HG03064 (cell line): ENCODE measurements at regions not wholly inside any gene's neighbourhood (a gene's known extent, or its start where the extent isn't known, plus 50 kb on each side); places are given as distances from the start of the nearest gene placed in this dataset.

ENCODE experiments used
- ATAC-seq: cut with Tn5 transposase; IDR thresholded peaks from one replicate; pipeline ENCODE4 v1.9.1; 2021; ENCODE audit warnings: low read depth; ENCODE audit not compliant: unreplicated experiment

DNA sequence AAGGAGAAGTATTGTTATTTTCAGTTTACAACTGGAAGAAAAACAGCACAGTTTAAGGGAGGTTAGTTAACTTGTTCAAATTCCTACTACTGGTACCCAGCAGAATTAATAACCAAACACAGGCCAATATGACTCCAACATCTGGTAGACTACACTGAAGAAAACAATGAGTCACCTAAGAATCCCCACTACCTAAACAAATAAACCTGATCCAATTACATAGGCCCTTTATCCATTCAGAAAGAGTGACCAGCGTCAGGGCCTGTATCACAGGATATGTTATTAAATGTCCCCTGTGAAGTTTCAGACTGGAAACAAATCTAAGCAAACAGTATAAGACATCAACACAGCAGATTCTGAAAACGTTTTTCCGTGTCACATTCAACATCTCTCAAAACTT lies 492.5 kb upstream of the INTU start:
- ATAC-seq = no peak

DNA sequence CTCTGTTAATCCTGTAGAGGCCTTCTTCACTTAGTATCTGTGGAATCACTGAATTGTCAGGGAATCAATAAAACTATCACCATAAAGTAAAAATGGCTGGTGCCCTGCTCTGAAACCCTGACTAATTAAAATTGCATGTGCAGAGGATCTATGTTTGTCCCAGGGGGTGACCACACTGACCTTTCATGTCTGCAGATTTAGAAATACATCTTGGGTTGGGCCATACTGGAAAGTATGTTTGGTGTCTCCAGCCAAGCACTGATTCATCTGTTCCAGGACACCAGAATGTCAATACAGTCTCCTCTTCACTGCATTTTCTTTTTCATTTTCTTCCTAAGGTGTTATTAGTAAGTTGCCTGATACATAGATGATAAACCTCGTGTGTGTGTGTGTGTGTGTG lies 490.9 kb upstream of the INTU start:
- no peak for ATAC-seq

DNA sequence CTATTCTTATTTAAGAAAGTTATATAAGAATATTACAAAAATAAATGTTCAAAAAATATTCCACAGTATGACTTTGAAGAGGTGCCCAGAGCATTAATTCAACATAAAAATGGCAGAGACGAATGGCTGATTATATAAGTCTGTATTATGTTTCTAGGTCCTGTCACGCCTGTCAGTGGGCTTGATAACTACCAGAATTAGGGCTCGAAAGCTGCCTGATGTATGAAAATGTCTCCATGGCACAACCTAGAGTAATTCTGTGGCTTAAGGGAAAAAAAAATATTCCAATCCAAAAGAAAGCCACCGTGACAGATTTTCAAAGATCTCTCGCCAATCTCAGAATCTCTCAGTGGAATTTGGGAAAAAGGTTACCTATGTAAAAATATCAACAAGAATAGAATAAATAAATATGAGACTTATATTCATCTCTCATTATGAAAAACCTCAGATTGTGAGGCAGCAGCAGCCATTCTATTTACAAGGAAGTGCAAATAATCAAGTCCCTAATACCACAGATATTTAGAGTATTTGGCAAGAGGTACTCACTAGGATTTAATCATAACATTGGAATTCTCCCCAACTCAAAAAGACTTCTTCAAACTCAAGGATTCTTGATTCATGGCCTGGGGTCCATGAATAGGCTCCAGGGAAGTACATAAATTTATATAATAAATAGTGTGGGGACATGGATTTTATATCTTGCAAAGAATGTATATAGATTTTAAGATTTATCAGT lies 489.1 kb upstream of the INTU start:
- ATAC-seq = no peak

DNA sequence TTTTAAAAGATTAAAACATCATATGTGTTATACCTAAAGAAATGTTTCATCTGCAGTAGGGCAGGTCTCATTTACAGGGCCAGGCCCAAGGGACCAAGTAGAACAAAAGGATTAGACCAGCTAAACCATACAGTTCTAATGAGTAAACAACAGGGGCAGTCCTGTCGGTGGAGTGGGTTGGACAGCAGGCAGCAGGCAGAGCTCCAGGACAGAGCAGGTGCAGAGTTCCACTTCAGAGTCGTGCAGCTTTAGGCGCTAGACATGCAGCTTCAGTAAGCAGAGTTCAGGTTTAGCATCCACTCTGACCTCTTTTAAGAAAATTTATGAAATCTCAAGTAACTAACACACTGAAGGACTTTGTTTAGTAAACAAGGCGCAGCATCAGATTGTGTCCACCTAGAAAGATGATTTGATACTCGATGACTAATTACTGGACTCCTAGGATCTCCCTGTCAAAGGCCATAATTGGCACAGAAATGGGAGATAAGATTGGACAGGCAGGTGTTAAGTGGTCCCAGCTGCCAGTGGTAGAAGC lies 487.7 kb upstream of the INTU start:
- no peak for ATAC-seq

DNA sequence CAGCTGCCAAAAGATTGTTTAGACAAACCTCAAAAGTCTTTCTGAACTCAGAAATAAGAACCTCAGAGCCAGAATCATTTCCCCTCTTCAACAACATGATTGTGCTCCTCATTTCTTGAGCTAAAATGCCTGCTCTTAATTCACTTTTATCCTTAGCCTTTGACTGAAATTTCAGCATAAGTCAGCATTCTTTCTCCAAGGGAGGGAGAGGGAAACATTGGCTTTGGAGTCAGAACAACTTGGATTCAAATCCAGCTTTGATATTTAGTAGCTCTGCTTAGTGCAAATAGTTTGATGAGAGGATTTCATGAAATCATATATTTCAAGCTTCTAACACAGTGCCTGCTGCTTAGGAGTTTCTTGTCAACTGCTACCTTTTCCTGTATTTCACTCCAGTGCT lies 484.6 kb upstream of the INTU start:
- ATAC-seq = no peak

DNA sequence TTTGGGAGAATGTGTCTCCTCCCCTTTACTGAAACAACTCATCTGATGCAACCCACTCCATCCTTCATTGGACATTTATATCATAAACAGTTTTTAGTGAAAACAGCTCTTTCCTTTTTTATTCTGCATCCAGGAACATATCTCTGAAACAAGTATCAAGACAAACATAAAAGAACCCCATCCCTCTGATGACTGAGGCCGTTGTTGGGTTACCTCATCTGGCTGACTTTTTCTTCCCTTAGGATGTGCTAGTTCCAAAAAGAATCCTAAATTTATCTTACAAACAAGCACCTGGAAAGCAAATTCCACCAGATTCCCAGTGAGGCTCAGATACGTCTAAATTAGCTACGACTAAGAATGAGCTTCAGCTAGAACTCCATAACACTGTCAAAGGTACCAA lies 483.7 kb upstream of the INTU start:
- no peak for ATAC-seq

DNA sequence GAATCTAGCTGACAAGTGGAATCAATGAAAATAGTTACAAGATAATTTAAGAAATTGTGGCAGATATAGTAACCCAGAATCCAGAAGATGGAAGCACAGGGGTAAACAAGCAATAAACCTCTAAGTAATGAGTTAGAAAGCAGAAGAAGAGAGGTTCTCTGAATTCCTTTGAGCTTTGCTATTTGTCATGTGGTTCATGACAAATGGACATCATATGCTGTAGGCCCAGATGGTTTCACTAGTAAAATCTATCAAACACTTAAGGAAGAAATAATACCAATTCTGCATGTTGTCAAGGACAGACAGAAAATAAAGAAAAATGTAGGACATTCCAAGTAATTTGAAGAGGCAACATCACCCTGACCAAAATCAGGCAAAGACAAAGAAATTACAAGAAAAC lies 480.8 kb upstream of the INTU start:
- ATAC-seq = no peak

DNA sequence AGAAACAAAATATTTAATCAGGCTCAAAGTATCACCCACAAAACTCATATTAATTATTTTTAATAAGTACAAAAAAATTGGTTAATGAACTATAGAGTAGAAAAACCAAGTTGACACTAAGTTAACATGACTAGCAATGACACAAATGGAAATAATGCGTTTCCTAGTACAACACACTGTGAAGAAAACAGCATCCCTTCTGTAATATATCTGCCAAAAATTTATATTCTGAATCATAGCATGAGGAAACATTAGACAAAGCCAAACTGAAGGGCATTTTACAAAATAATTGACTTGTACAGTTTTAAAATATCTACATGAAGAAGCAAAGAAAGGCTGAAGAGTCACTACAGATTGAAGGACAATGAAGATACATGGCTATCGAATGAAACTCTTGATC lies 477.6 kb upstream of the INTU start:
- ATAC-seq = no peak

DNA sequence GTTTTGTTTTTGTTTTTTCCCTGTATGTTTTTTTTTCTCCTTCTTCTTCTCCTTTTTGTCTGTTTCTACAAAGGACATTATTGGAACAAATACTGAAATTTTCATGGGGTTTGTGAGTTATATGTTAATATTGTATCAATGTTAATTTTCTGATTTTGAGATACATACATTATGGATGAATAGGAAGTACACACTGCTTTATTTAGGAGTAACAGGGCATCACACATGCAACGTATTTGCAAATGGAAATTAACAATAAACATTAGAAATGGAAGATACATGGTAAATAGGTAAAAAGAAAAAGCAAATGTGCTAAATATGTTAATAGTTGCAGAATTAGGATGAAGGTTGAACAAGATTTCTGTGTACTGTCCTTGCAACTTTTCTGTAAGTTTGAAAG lies 477.2 kb upstream of the INTU start:
- ATAC-seq = no peak

DNA sequence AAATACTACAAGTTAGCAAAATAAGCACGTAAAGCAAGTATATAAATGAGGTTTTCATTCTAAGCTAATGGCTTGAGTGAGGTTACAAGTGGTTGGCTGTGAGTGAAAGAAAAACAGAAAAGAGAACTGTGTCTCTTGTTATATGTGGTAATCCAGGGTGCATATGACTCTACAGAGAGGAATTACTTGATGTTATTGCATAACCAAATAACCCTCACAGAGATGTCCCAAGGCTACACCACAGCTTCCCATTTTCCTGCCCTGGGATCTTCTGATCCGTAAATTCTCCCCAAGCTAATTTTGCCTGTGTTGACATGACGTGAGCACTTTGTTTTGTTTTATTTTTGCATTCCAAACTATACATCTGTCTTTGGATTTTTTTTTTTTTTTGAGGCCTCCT lies 470.0 kb upstream of the INTU start:
- no peak for ATAC-seq

DNA sequence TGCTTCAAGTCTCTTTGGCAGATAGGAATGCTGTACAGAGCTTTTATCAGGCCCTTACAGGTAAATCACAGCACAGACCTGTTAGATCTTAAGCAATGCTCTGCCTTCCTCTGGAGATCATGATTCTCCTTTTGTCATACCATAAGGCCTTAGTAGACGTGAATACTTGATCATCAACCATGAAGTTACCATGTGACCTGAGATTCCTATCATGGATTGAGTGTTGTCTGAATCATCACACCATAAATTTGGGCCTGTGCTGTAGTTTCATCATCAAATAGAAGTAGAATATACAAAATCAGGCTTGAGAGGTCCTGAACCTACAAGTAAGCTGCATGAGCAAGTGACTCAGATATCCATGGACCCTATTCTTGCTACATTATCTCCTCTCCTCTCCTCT lies 466.8 kb upstream of the INTU start:
- no peak for ATAC-seq

DNA sequence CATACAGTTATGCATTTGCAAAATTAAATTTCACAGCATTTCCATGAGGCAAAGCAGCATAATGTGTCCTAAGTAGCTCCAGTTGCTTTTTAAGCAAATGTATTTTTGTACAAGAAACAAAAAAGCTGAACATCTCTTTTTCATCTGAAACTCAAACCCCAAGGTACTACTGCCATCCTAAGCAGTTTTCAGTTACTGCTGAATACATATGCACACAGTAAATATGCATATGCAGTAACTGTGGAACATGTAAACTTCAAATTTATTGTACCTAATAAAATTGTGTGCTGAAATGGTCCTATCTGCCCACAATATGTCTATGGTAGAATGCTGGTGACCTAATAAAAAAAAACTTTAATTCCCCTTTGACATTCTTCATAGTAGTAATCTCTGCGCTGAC lies 458.6 kb upstream of the INTU start:
- no peak for ATAC-seq

DNA sequence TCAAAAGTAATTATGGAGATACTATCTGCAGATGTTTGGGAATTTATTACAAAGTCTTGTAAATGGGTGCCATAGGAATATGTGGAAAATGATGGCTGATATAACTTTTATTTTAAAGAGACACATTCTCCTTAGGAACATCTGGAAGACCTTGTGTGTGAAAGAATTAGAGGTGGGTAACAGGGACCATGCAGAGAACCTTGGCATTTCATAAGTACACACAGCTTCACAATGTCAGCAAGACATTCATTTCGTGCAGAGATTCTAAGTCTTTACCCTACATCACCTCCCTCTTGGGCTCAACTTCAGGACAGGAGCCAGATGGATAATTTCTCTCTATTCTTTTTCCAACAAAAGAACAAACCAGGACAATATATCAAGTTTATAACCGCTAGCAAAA lies 458.1 kb upstream of the INTU start:
- ATAC-seq = no peak

DNA sequence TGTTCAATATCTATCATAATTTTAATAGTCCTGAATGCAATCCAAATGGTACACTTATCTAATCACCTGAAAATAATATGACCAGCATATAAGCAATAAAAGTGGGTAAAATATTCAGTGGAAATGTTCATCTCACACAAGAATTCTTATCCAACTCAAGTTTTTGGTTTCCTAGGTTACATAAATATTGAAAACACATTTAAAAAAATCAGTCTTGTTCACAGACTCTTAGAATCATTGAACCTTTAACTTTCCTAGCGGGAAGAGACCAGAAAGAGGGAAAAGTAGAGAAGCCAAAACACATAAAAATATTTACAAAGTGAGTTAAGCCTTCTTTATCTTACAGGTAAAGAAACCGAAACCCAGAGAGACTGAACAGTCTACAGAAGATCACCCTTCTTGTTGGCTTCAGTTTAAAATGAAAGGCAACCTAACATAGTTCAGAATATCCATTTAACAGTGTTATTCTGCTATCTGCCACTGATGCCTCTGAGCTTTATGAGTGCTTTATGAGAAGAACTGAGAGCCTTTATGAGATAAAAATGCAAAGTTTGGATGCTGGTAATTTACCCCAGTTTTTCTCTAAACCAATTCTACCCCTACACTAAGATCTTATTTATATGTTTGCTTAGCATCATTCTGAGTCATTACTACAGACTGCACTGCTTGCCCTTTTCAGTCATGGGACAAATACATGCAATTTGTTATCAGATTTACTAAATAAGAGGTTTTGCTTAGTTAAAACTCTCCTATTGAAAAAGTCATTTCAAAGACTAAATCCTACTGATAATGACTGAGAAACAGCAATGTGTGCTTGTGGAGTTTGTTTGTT lies 453.3 kb upstream of the INTU start:
- ATAC-seq = no peak

DNA sequence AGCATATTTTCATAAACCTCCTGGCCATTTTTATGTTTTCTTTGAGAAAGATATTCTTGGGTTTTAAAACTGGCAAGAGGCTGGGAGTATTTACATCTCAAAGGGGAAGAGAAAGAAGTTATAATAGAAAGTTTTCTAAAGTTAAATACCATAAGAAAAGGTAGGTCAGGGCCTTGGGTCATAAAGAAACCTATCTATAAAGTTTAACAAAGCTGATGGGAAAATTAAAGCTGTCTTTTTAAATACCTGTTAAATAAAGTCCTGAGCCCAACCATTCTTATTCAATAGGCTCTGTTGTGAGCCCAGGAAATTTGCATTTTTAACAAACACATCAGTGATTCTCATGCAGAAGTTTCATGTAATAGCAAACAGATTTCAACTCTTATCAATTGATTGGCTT lies 451.8 kb upstream of the INTU start:
- no peak for ATAC-seq

DNA sequence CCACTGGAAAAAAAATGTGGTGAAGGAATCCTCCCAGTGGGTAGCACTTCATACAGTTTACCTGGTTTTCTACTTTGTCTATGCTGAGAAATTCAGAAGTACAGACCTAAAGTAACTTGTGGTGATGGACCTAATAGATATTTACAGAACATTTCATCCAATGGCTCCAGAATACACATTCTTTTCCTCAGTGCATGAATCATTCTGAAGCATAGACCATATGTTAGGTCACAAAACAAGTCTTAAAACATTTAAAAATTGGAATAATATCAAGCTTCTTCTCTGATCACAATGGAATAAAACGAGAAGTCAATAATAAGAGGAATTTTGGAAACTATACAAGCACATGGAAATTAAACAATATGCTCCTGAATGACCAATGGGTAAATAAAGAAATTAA lies 450.1 kb upstream of the INTU start:
- no peak for ATAC-seq

DNA sequence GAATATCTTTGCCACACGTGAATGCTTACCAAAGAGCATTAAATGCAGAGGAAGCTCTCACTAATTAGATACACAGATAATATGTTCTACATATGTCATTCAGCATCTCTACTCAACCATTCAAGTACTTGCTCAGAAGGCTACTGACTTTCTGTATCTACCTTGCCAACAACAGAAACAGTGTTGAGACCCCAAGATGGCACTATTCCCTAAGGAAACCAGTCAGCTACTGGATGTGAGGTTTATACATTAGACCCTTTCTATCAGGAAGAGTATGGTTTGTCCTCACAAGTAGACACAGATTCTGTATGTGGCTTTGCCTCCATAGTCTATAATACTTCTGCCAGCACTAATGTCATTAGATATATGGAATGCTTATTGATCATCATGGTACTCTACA lies 443.9 kb upstream of the INTU start:
- ATAC-seq = no peak

DNA sequence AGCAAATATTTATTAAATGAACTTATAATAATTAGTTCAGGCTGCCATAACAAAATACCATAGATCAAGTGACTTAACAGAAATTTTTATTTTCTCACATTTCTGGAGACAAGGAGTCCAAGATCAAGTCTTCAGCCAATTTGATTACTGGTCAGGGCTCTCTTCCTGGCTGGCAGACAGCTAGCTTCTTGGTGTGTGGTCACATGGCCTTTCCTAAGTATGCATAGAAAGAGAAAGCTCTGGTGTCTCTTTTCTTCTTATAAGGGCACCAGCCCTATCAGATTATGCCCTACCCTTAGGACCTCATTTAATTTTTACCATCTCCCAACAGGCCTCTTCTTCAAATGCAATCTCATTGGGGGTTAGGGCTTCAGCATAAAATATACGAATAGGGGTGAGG lies 438.5 kb upstream of the INTU start:
- no peak for ATAC-seq

DNA sequence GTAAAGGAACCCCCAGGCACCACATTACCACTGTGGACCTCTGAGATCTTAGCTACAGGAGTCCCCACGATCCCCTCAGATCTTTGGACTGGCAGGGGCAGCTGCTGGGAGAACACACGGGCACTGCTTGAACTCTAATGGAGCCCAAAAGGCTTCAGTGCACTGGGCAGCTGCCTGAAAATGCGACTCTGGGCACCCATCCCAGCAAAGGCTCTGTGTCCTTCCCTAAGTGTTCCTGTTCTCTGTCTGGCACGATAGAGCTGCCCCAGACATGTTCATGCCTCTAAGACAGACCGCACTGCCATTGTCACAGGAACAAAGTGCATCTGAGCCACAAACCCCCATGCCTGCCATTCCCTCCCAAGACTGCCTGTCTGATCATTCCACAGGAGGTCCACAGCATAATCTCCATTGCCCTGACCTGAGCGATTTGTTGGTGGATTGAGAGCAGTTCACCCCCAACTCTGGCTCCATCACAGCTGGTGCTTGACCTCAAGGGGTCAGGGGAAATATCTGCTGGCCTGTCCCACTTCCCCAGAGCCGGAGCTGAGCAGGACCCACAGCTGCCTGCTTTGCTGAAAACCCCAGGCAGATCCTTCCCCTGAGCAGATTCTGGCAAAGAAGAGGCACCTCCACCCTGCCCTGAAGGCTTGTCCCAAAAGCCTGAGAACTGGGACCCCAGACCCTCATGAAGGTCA lies 436.0 kb upstream of the INTU start:
- ATAC-seq = no peak

DNA sequence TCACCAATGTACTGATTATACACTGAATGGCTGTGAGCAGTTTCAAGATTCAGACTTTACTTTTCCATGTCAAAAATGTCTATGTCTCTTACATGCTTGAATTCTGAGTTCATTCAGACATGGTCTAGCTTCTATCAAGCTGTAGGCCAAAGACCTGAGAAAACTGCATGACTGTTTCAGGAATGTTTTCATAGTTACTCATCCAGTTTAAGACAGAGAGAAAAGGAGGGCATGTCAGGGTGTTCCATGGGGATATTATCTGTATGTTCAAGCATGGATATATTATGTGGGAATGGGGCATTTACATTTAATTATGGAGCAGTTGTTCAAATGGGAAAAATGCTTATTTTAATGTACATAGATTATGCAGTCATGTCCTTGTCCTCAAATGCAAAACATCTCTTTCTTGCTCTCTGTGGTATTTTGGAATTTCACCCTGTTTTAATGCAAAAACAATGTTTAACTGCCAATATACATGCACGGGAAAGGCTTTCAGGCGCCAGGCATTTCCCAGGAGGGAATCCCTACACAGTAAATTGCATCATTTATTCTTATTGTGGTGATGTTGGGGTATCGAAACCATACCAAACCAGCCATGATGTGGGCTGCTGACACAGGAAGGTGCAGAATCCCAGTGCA lies 429.1 kb upstream of the INTU start:
- no peak for ATAC-seq

DNA sequence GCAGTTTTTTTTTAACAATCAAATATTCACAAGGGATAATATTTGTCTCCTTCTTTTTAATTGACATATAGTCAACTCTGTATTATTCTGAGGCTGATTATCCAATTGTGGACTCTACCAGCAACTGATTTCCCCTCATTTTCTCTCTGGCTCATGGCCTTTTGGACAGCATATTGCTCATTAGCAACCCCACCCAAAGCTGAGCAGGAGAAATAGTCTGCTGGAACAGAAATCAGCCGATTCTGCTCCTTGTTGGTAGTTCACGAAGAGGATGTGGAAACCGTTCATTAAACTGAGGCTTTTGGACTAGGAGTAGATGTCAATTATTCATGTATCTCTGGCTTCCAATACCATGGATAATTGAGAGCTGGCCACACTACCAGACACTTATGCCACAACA lies 428.4 kb upstream of the INTU start:
- ATAC-seq = no peak
